GM23248 (cell line): ENCODE measurements at regions not wholly inside any gene's neighbourhood (a gene's known extent, or its start where the extent isn't known, plus 50 kb on each side); places are given as distances from the start of the nearest gene placed in this dataset.

ENCODE experiments used
- EZH2 ChIP-seq: fragments of 200-600 bp; sonication (generic); IDR thresholded peaks from 2 replicates; pipeline ENCODE4 v1.6.1; 2018; ENCODE audit warnings: antibody characterized with exemption, mild to moderate bottlenecking; ENCODE audit not compliant: insufficient read depth, poor library complexity, severe bottlenecking
- EZH2phosphoT487 ChIP-seq: fragments of 200-600 bp; sonication (generic); IDR thresholded peaks from 2 replicates; pipeline ENCODE4 v1.6.1; 2018; ENCODE audit warnings: antibody characterized with exemption, moderate library complexity, mild to moderate bottlenecking, low read depth; ENCODE audit not compliant: insufficient read depth

- TF ChIP-seq EZH2 (no peak), EZH2phosphoT487 (no peak)
Measured at GRCh38 chr14:53603994-53604393, 352.6 kb downstream of the BMP4 start.
